HG03135 (cell line): ENCODE measurements at regions not wholly inside any gene's neighbourhood (a gene's known extent, or its start where the extent isn't known, plus 50 kb on each side); places are given as distances from the start of the nearest gene placed in this dataset.

Source experiments
- ATAC-seq: cut with Tn5 transposase; IDR thresholded peaks from one replicate; pipeline ENCODE4 v1.9.1; 2021; ENCODE audit warnings: mild to moderate bottlenecking, moderate library complexity; ENCODE audit not compliant: unreplicated experiment

DNA sequence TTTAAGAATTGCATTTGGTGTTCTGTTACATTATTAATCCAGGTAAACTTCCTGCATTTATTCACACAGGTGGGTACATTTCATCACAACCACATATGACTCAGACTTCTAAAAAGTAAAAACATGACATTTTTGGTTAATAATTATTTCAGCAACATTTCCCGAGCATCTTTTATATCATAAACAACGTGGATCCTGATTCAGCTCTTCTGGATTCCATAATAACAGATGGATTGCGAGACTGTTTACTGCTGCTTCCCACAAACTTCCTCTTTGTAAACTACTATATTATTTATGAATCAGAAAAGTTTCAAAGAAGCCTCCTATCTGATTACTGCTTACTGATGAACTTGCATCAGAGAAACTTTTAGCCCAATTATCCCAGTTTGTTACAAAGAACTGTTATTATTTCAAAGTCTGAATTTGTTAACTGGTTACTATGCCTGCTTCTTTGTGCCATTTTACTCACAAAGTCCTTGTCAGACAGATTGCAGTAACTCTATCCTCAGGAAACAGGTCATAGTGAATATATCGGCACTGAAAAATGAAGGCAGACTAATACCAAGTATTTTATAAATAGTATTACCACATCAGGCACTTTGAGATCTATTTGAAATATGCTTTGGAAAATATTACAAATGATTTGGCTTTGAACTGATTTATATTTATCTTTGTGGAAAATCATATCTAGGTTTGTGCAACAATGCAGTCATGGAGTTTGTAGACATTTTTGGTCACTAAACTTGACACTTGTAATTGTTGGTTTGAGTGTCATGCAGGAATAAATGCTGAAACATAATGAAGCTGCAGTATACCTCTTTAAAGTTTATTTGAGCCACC, 511.6 kb downstream of the PLCL1 start:
- no peak for ATAC-seq

DNA sequence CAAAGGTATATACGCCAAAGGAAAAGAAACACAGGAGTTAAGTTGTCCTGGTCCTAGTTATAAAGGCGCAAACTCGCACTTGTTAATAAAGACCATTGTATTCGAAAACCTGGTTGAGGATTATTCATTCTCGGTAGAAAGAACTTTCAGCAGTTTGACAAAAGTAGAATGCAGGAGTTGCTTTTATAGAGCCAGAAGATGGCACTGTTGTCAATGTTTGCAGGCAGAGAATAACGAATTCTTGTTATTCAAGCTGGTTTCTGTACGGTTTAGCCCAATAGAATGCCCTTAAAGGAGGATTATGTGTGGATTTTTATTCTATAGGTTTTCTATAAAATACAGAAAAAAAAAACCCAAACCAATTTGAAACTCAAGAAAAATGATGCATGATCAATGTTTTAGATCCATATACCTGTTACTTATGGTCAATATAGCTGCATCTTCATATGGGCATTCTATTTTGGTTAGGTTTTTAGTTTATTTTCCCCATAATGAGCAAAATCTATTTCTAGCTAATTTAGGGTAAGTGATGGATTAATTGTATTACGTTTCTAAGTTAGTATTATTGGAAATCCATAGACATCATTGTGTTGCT, 510.3 kb downstream of the PLCL1 start:
- peak; percentile 53 for ATAC-seq

DNA sequence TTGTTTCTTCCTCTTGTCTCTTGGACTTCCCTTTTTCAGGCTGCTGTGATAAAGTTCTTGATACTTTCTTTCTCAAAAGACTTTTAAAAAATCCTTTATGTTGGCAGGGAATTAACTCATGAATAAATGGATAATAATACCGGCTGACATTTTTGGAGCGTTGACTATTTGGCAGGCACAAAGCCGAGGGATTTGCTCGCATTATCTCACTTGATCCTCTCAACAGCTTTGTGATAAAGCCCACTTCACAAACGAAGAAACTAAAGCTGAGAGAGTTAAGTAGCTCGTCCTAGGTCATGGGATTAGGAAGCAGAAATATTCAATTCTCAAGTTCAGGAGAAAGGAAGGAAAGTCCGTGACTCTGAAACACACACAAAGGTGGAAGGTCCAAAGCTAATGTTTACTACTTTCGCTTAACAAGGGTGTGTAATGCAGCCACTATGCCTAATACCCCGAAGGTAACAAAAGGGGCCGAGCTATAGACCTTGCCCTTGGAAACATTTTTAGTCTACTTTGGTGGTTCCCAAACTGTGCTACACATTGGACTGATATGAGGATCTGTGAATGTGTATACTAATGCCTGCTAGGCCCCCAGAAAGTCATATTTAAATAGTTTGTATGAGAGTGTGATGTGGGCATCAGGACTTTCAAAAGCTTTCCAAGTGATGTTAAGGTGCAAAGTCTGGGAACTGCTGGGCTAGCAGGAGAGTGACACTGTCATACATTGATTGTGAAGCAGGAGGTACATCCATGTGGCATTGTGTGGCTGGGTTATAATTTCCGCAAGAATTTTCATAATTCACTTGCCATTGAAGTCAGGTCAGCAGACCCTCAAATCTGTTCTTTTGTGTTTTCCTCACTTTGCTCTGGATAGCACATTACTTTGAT, 508.4 kb downstream of the PLCL1 start:
- ATAC-seq = no peak

DNA sequence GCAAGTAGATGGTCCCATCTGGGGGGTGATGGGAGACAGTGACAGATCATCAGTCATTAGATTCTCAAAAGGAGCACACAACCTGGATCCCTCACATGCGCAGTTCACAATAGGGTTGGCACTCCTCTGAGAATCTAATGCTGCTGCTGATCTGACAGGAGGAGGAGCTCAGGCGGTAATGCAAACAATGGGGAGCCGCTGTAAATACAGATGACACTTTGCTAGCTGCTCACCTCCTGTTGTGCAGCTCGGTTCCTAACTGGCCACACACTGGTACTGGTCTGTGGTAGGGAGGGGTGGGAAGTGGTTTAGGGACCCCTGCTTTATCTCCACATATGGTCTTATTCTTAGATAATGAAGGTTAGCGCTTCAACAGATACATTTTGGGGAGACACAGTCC, 506.6 kb downstream of the PLCL1 start:
- no peak for ATAC-seq

DNA sequence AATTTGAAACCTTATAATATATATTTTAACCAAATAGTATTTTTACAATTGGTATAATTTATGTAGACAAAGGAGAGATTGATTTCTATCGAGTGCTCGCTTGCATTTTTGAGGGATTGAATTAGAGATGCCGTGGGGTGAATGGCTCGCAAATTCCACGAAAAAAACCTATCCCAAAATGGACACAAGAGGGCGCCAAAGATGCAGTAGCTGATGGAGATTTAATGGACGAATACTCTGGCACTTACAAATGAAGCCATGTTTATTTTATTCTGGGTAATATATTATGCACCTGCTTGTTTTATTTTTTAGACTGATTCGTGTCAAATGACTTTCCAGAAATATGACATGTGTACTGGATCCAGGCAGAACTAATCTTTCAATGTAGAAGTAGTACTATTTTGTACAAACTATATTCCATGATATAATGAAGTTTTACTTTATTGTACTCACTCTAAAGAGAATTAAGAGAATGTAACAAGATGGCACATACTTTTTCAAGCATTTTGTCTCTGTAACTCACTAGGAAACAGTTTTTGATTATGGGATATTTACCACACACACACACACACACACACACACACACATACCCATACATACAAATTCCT, 505.4 kb downstream of the PLCL1 start:
- no peak for ATAC-seq

DNA sequence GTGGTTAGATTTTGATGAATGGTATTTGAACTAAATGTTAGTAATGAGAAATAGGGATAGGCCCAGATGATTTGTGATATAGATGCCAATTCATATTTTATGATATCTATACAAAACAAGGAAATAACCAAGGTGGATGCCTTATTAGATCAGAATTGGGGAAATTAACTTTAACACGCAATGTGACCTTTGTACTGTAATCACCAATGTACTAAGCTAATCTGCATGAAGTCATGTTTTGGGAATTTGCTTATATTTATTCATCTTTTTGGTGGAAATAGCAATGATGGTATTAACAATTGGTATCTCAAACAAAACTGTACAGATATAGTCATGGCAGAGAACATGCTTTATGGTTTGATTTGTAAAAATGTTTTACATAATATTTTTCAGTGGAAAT, 504.7 kb downstream of the PLCL1 start:
- no peak for ATAC-seq

DNA sequence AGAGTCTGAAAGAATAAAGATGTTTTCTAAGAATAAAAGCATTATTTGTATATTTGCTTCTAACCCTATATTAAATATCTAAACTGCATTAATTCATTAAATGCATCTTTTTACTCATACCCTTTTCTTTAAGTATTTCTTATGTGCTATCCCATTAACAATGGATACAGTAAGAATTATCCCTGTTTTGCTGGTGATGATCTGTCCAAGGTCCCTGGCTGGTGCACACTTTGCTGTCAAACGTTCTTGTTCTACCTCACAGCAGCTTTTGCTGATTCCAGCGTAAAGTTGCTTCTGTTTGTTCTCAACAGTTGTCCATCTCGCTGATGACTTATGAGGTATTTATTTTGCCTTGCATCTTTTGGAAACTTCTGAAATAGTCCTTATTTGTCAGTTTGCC, 504.0 kb downstream of the PLCL1 start:
- no peak for ATAC-seq

DNA sequence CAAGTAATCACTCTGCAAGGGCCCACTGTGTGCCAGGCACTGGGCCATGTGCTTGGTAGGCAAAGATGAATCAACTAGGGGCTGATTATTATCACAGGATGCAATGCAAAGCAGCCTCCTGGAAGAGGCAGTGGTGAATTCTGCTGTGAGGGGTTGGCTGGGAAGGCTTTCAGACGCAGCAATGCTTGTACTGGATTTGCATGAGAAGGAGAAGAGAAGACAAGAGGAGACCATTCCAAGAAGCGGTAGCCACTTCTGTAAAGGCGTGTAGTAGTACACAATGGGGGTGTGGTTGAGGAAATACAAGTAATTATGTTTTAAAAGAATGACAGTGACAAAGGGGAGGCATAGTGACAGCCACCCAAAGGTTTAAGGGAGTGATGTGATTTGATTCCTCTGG, 502.7 kb downstream of the PLCL1 start:
- ATAC-seq = no peak

DNA sequence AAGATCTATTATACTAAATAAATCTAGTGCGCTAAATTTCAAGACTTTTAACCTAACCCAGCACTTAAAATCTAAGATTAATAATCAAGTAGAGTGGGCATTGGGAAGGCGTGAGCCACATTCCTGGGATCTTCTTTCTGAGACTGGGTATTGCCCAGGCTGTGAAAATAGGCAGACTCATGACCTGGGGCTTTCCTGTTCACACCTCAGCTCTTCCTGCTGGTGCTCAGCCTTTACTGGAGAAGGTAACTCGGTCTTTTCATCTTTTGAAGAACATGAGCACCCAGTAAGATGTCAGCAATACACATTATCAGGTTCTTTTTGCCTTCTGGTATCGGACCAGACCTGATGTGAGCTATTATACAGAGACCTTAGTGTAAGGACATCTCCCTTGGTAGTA, 500.5 kb downstream of the PLCL1 start:
- ATAC-seq = no peak

DNA sequence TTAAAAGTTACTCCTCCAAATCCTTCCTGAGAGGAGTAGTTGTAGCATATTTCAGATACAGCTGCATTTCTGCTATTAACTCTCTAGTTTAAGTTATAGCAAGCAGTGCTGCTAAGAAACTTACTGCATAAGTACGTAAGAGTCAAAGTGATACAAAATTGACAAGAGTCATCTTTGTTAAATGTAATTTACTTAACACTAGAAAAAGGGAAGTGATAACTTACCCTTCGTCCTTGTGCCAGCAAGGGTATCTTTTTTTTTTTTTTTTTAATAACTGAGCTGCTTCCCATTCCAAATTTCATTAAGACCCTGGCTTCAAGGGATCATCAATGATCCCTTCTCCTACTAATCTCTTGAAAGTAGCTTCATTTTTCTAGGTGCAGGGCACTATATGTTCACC, 493.0 kb downstream of the PLCL1 start:
- no peak for ATAC-seq

DNA sequence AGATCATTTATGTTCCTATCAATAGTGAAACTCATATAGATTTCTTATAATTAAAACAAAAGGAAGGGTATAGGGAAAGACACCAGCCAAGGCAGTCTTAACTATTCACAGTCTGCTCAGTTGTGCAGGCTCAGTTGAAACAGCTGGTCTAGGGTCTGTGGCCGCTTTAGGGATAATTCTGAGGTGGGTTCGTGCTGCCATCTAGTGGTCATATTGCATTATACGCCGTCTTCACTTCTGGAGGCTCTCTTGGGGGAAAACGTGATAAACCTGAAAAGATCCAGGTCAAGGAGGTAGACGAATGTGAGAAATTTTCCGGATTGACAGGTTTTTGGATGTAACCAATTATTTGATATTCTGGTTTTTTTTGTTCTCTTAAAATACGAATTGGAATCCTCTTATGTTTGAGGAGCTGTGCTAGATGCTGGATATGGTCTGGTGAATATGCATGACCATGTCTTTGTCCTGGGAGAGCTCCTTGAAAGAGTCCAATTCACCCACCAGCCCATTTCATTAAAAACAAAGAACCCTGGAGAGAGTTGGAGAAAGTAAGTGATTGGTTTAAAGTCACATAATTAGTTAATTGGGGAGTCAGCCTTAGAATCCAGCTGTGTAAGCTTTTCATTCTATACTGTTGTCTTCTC, 492.4 kb downstream of the PLCL1 start:
- peak; percentile 96 for ATAC-seq

DNA sequence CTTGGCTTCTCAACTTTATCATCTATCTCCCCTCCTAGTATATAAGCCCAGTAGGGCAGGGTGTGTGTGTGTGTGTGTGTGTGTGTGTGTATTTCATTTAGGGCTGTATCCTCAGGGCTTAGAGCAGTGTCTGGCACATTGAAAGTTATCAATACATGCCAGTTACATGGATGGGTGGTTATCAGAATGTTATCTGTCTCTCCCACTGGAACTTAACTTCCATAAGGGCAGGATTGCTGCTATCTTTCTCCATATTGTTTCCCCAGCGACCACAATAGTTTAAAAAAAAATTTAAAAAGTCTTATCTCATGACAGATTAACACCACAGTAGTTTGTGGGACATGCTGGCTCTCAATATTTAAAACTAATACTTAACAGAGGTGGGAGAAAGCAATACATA, 488.9 kb downstream of the PLCL1 start:
- ATAC-seq = no peak

DNA sequence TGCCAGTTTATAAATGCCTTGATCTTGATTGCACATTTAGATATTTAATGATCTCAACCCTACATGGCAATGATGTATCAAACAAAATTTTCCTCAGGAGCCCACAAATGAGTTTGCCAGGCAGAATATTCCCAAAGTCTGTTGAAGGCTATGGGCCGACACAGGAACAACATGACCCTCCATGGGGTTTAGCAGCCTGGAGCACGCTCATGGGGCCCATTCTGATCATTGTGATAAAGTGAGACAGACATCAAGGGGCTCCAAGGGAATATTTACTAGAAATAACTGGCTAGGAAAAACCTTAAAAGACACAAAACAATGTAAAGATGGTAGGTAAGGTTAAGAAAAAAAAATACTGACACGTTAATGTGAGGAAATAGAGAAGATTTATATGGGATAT, 485.4 kb downstream of the PLCL1 start:
- ATAC-seq = no peak

DNA sequence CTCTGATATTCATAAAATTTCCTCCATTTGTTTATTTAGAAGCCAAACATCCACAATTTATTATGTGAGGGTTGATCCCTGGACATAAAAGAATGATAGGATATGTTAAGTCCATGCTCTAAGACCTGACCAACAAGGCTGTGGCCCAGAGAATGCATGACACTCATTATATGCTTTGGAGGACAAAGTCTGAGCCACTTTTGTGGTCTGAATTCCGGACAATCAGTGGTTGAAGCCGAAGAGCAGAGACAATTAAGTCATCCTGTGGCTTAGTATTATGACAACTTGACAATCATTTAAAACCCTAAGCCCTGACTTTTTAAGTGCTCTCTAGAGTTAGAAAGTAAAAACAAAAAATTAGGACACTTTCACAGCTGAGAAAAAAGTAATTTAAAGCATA, 483.3 kb downstream of the PLCL1 start:
- no peak for ATAC-seq

DNA sequence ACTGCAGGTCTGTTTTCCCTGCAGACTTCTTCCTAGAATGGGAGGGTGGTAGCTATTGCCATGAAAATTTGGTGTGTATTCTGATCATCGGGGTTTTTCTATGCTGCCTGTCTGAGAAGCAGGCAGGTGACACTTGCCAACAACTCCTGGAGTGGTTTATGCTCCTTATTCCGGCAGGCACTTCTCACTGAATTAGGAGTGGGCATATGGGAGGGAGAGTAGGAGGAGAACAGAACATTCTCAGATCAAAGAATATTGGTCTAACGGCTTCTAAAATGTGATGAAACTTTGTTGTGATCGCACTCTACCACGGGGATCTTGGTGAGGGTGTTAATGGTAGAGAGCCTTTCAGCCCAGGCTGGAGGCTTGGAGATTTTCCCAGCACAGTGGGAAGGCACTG, 480.8 kb downstream of the PLCL1 start:
- no peak for ATAC-seq

DNA sequence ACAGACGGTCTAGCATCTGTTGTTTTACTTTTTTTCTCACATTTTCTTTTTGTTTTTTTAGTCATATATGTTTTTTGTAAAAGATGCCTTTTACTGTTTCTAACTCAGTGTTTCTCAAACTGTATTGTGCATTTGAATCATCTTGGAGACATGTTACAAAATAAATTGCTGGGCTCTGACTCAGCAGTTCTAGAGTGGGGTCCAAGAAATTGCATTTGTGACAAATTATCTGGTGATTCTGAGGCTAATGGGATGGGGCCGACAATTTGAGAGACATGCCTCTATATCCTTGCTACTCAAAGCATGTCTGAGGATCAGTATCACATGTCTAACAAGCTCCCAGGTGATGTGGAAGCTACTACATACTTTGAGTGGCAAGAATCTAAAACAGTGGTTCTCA, 478.8 kb downstream of the PLCL1 start:
- ATAC-seq = no peak

DNA sequence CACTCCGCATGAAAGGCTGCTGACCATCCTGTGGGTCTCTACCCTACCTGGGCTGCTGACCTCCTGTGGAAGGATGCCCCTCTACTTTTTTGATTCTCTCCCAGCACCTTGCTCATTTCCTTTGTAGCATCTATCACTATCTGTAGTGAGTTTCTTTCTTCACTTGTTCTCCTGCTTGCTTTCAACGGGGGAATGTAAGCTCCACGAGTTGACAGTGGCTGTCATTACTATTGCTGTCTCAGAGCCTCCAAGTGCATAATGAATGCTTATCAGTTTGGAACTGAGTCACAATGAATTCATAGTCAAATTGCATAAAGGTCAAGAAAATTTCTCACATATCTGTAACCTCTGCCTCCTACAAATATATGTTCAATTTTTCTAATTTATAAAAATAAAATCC, 477.7 kb downstream of the PLCL1 start:
- no peak for ATAC-seq

DNA sequence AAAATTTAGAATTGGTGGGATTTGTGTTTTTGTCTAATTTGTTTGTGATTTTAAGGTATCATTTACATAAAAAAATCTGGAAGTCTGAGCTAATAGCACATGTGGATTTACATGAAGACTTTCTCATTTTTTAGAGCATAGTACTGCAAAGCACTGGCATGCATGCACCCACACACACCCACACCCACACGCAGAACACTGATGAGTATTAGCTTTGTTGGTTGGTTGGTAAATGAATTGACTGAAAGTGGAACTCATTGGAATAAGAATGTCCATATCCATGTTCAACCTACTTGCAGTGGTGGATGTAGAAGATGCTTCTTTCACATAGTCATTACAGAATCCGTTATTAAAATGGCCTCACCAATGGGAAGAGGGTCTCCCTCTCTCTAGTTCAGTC, 475.8 kb downstream of the PLCL1 start:
- ATAC-seq = no peak

DNA sequence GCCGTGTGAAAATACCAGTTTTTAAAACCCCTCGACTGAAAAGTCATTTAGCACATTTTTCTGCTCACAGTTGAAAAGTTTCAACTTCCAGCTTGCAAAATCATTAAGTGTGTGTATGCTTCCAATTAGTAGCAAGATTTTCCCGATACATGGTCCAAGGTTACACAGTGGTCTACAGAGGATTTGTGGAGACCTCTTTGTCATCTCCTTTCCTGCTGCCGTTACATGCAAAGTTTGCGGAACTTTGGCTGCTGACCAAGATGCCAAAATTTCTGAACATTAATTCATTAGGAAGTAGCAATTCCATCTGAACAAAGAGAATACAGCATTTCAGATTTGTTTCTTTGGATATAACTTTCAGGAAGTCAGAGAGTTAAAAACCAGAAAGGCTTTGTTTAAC, 474.6 kb downstream of the PLCL1 start:
- no peak for ATAC-seq

DNA sequence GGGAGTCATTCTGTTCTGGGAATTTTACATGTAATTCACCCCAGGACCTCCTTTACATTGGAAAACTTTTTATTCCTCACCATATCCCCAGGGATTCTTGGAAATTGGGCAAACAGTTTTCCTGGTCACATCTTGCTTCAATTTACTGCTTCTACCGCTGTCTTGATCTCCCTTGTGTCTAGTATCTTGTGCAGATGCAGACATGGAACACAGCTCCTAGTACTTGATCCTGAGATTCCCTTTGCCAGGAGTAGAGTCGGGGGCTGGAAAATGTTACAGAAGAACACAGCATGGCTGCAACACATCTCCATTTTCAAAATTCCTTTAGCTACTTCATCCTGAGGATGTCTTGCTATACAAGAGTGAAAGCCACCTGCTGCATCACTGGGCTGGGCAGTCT, 472.8 kb downstream of the PLCL1 start:
- ATAC-seq = no peak

DNA sequence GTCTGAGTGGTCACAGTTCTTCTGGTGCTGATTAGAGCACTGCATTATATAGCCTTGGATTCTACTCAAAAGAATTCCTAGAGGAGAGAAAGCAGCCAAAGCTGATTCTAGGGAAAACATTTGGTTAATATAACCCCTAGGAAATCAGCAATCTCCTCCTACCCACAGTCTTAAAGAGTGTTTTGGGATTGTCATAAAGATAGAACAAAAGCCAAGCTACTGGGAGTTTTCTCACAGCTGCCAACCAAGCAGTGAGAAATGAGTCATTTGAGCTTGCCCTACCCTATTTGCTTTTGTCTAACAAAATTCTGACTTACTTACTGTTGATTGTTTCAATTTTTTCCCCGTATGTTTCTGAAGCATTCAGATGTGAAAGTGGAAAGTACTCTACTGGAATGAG, 469.3 kb downstream of the PLCL1 start:
- no peak for ATAC-seq
